H1 (cell line): ENCODE measurements at regions not wholly inside any gene's neighbourhood (a gene's known extent, or its start where the extent isn't known, plus 50 kb on each side); places are given as distances from the start of the nearest gene placed in this dataset.

Experiments used
- CTCF ChIA-PET: fragments of 300-600 bp; sonication (Branson Sonifier 250); formaldehyde crosslinking; loops from one replicate; lab custom pipeline; 2021; ENCODE audit not compliant: partially characterized antibody; lab: Charles Lee
- POLR2A ChIA-PET: fragments of 300-600 bp; sonication (Branson Sonifier 250); formaldehyde crosslinking; loops from one replicate; lab custom pipeline; 2021; ENCODE audit warnings: inconsistent platforms; ENCODE audit not compliant: partially characterized antibody; lab: Charles Lee
- DNase-seq, 2 experiments: peaks; one replicate each; pipeline versions ENCODE4 v3.0.0 to v3.0.0-alpha.2; 2010 to 2022; ENCODE audit warnings: low spot score in 2 of 2, low read depth in 1 of 2, mixed read lengths in 1 of 2
- FAIRE-seq: peaks from 2 replicates; lab custom pipeline; 2011; peaks lifted over from hg19 to GRCh38; lab: Jason Lieb, UNC
- H2AFZ ChIP-seq: 2 replicates; pipeline ENCODE4 v1.8.1; 2012; ENCODE audit warnings: low read length, inconsistent platforms
- H2AK5ac ChIP-seq: 2 replicates; pipeline ENCODE4 v1.6.1; 2013; ENCODE audit warnings: low read depth, low read length
- H2BK120ac ChIP-seq: replicated peaks from 2 replicates; pipeline ENCODE3; 2013; ENCODE audit warnings: low read depth, low read length, inconsistent platforms
- H2BK12ac ChIP-seq: 2 replicates; pipeline ENCODE4 v1.6.1; 2013; ENCODE audit warnings: low read depth, low read length
- H2BK15ac ChIP-seq: 2 replicates; pipeline ENCODE4 v1.6.1; 2013; ENCODE audit warnings: low read length
- H2BK20ac ChIP-seq: 2 replicates; pipeline ENCODE4 v1.6.1; 2013; ENCODE audit warnings: low read length
- H2BK5ac ChIP-seq: 2 replicates; pipeline ENCODE4 v1.6.1; 2013; ENCODE audit warnings: low read depth, low read length
- H3K14ac ChIP-seq: 2 replicates; pipeline ENCODE4 v1.6.1; 2013; ENCODE audit warnings: inconsistent platforms; ENCODE audit not compliant: insufficient read length
- H3K18ac ChIP-seq: 2 replicates; pipeline ENCODE4 v1.6.1; 2013; ENCODE audit warnings: low read length; ENCODE audit errors: extremely low read depth
- H3K23ac ChIP-seq: 2 replicates; pipeline ENCODE4 v1.6.1; 2013; ENCODE audit warnings: inconsistent platforms; ENCODE audit not compliant: insufficient read length
- H3K23me2 ChIP-seq: 2 replicates; pipeline ENCODE4 v1.6.1; 2013; ENCODE audit warnings: low read depth, low read length
- H3K27ac ChIP-seq: 2 replicates; pipeline ENCODE4 v1.6.1; 2011; ENCODE audit warnings: low read depth, low read length, inconsistent platforms
- H3K27me3 ChIP-seq, 4 experiments: replicated peaks in 1 of 4; 1 replicate in 1 of 4; 2 replicates in 3 of 4; pipeline versions ENCODE4 v1.6.1 to v1.8.1; 2011 to 2013; ENCODE audit warnings: low read length in 3 of 4, mild to moderate bottlenecking in 3 of 4, inconsistent platforms in 2 of 4, mixed read lengths in 2 of 4, moderate library complexity in 1 of 4; ENCODE audit not compliant: control insufficient read depth in 3 of 4, insufficient read depth in 3 of 4; ENCODE audit errors: extremely low read depth in 1 of 4
- H3K36me3 ChIP-seq, 4 experiments: 2 replicates each; pipeline versions ENCODE4 v1.6.1 to v1.8.1; 2011 to 2013; ENCODE audit warnings: mild to moderate bottlenecking in 4 of 4, low read length in 3 of 4, moderate library complexity in 2 of 4, control low read depth in 1 of 4, inconsistent platforms in 1 of 4; ENCODE audit not compliant: insufficient read depth in 4 of 4, control insufficient read depth in 2 of 4
- H3K4ac ChIP-seq: replicated peaks from 2 replicates; pipeline ENCODE3; 2013; ENCODE audit warnings: low read length, low read depth, mixed read lengths, inconsistent platforms; ENCODE audit not compliant: insufficient read length
- H3K4me1 ChIP-seq, 4 experiments: replicated peaks in 1 of 4; 1 replicate in 1 of 4; 2 replicates in 3 of 4; pipeline versions ENCODE4 v1.6.1 to v1.8.1; 2011 to 2013; ENCODE audit warnings: low read length in 3 of 4, inconsistent platforms in 2 of 4, mixed read lengths in 1 of 4; ENCODE audit not compliant: insufficient read depth in 4 of 4, control insufficient read depth in 3 of 4
- H3K4me2 ChIP-seq, 2 experiments: 2 replicates each; pipeline versions ENCODE4 v1.6.1 to v1.8.1; 2011 to 2013; ENCODE audit warnings: low read depth in 2 of 2, low read length in 2 of 2, control low read depth in 1 of 2, inconsistent platforms in 1 of 2, mild to moderate bottlenecking in 1 of 2; ENCODE audit not compliant: insufficient read depth in 1 of 2
- H3K4me3 ChIP-seq, 4 experiments: fragments of 200-600, 300-600 bp in 1 of 4; sonication (generic), shearing (Covaris generic), sonication (Bioruptor Twin) in 1 of 4; 2 replicates each; pipeline versions ENCODE4 v1.5.1 to v1.8.1; 2011 to 2016; ENCODE audit warnings: low read length in 4 of 4, low read depth in 3 of 4, control low read depth in 2 of 4, inconsistent platforms in 2 of 4, mild to moderate bottlenecking in 2 of 4, mixed read lengths in 1 of 4, moderate library complexity in 1 of 4; ENCODE audit not compliant: insufficient read depth in 2 of 4; ENCODE audit errors: extremely low read depth in 1 of 4
- H3K56ac ChIP-seq: replicated peaks from 2 replicates; pipeline ENCODE3; 2013; ENCODE audit warnings: low read depth, mild to moderate bottlenecking, mixed read lengths, low read length, inconsistent platforms; ENCODE audit not compliant: insufficient read length
- H3K79me1 ChIP-seq: 2 replicates; pipeline ENCODE4 v1.6.1; 2013; ENCODE audit warnings: low read depth, low read length, control low read depth
- H3K79me2 ChIP-seq, 2 experiments: 2 replicates each; pipeline versions ENCODE4 v1.6.1 to v1.8.1; 2012 to 2013; ENCODE audit warnings: low read length in 2 of 2, mild to moderate bottlenecking in 2 of 2, inconsistent platforms in 1 of 2; ENCODE audit not compliant: insufficient read depth in 2 of 2, control insufficient read depth in 1 of 2
- H3K9ac ChIP-seq, 4 experiments: replicated peaks in 1 of 4; 1 replicate in 1 of 4; 2 replicates in 3 of 4; pipeline versions ENCODE4 v1.6.1 to v1.8.1; 2011 to 2013; ENCODE audit warnings: low read depth in 3 of 4, low read length in 3 of 4, control low read depth in 2 of 4, mild to moderate bottlenecking in 2 of 4, moderate library complexity in 2 of 4, inconsistent platforms in 1 of 4; ENCODE audit errors: extremely low read depth in 1 of 4
- H3K9me3 ChIP-seq, 2 experiments: 2 replicates each; pipeline versions ENCODE4 v1.6.1 to v1.8.1; 2012 to 2013; ENCODE audit warnings: mild to moderate bottlenecking in 2 of 2, moderate library complexity in 2 of 2, control low read depth in 1 of 2, inconsistent platforms in 1 of 2, low read depth in 1 of 2, low read length in 1 of 2, mixed read lengths in 1 of 2; ENCODE audit not compliant: insufficient read depth in 2 of 2
- H4K20me1 ChIP-seq, 2 experiments: replicated peaks in 1 of 2; 2 replicates each; pipeline versions ENCODE3 to v1.8.1; 2011 to 2013; ENCODE audit warnings: inconsistent platforms in 2 of 2, low read length in 2 of 2, mild to moderate bottlenecking in 1 of 2; ENCODE audit not compliant: insufficient read depth in 2 of 2, control insufficient read depth in 1 of 2
- H4K5ac ChIP-seq: 2 replicates; pipeline ENCODE4 v1.6.1; 2013; ENCODE audit warnings: low read length, low read depth, mixed read lengths, inconsistent platforms; ENCODE audit not compliant: insufficient read length
- H4K8ac ChIP-seq: 2 replicates; pipeline ENCODE4 v1.8.0; 2013; ENCODE audit warnings: mild to moderate bottlenecking, moderate library complexity, low read length, inconsistent platforms; ENCODE audit not compliant: insufficient read depth; ENCODE audit errors: extremely low read depth
- H4K91ac ChIP-seq: replicated peaks from 2 replicates; pipeline ENCODE3; 2013; ENCODE audit warnings: low read length, mixed read lengths, inconsistent platforms; ENCODE audit not compliant: insufficient read length
- ASH2L ChIP-seq: fragments of 200-600, 300-600 bp; sonication (generic); IDR thresholded peaks from one replicate; pipeline ENCODE4 v1.7.1; 2017; ENCODE audit warnings: low read length
- JUN ChIP-seq: IDR thresholded peaks from 2 replicates; pipeline ENCODE4 v1.6.1; 2011; ENCODE audit warnings: low read depth, mild to moderate bottlenecking, improper control_type of control experiment, low read length
- NANOG ChIP-seq: IDR thresholded peaks from 2 replicates; pipeline ENCODE4 v1.6.1; 2011; ENCODE audit warnings: low read length, low read depth, mild to moderate bottlenecking, inconsistent platforms; ENCODE audit not compliant: insufficient read depth, poor library complexity, severe bottlenecking
- NRF1 ChIP-seq: IDR thresholded peaks from 2 replicates; pipeline ENCODE4 v1.6.1; 2011; ENCODE audit warnings: mild to moderate bottlenecking, low read depth, low read length, improper control_type of control experiment
- SIN3A ChIP-seq, 2 experiments: IDR thresholded peaks in 1 of 2; conservative IDR thresholded peaks in 1 of 2; 2 replicates each; pipeline ENCODE4 v1.6.1; 2011 to 2012; ENCODE audit warnings: low read length in 2 of 2, improper control_type of control experiment in 1 of 2, low read depth in 1 of 2, mild to moderate bottlenecking in 1 of 2
- SP1 ChIP-seq: IDR thresholded peaks from 2 replicates; pipeline ENCODE4 v1.6.1; 2011; ENCODE audit warnings: low read depth, low read length
- TAF1 ChIP-seq: IDR thresholded peaks from 2 replicates; pipeline ENCODE4 v1.6.1; 2011; ENCODE audit warnings: mild to moderate bottlenecking, low read depth, low read length
- TCF12 ChIP-seq: IDR thresholded peaks from 2 replicates; pipeline ENCODE4 v1.6.1; 2011; ENCODE audit warnings: low read depth, mild to moderate bottlenecking, low read length
- WGBS, 2 experiments: shearing (Covaris generic) in 1 of 2; methylation state at CpG; one replicate each; pipeline versions ENCODE4 v1.1.6 to v1.1.7; 2013 to 2015; ENCODE audit warnings: low lambda C conversion rate in 2 of 2, mixed read lengths in 2 of 2, inconsistent platforms in 1 of 2, low coverage in 1 of 2, missing lambda C conversion rate in 1 of 2; ENCODE audit not compliant: insufficient replicate concordance in 2 of 2, insufficient coverage in 1 of 2, insufficient read length in 1 of 2; ENCODE audit errors: extremely low coverage in 1 of 2, missing lambda C conversion rate in 1 of 2; 5-methylcytosine and 5-hydroxymethylcytosine counted together

- Histone ChIP-seq H3K9ac (no peak overlapping the region), H3K23me2 (no peaks in the 10 kb centered on the region), H3K4me3 (no peak overlapping the region), H3K4me2 (no peak overlapping the region), H3K56ac (no peak overlapping the region), H3K14ac (no peak overlapping the region), H3K4me1 (peaks cover 0 to 4% (median 1%) of the 10 kb centered on the region in 4 experiments; a peak in 2 of 7 replicates), H4K8ac (no peak overlapping the region), H3K79me2 (no peaks in the 10 kb centered on the region), H3K27me3 (no peaks in the 10 kb centered on the region), H4K5ac (no peak overlapping the region), H2BK12ac (no peak overlapping the region), H3K23ac (no peak overlapping the region), H2BK15ac (no peak overlapping the region), H4K20me1 (no peaks in the 10 kb centered on the region), H2AFZ (no peak overlapping the region), H3K79me1 (no peaks in the 10 kb centered on the region), H3K18ac (no peak overlapping the region), H3K27ac (no peak overlapping the region), H2BK20ac (no peak overlapping the region), H2BK120ac (no peak overlapping the region), H3K9me3 (no peaks in the 10 kb centered on the region), H2AK5ac (no peak overlapping the region), H2BK5ac (no peak overlapping the region), H3K4ac (no peak overlapping the region), H3K36me3 (no peaks in the 10 kb centered on the region), H4K91ac (no peak overlapping the region)
- no peak for DNase-seq
- ChIA-PET CTCF (interaction anchor here (1.1 kb wide), 1 partner anchor 47 kb away, joined by 3 read pairs; no protein-coding TSS in a partner anchor), POLR2A (no interaction called here)
- 80% methylated on average over 4 of the region's 4 CpGs; no CpG with 5 or more reads in 1 of the 2 experiments for WGBS, 2 experiments
- TF ChIP-seq JUN = no peak
- no peak for TF ChIP-seq SP1
- no peak for TF ChIP-seq TAF1
- TF ChIP-seq TCF12 = no peak
- no peak for TF ChIP-seq SIN3A (conservative IDR thresholded peaks at IDR 0.05 in 1 of 2, IDR thresholded peaks at IDR 0.05 in 1 of 2; ENCODE audit: low read depth in 1 of 2, low read length in 2 of 2)
- no peak for TF ChIP-seq NRF1
- no peak for TF ChIP-seq NANOG
- TF ChIP-seq ASH2L = no peak
- FAIRE-seq = no peak
Measured at GRCh38 chr21:15433091-15433490, 296.7 kb upstream of the USP25 start.
